ENCODE measurements at regions not wholly inside any gene's neighbourhood (a gene's known extent, or its start where the extent isn't known, plus 50 kb on each side); places are given as distances from the start of the nearest gene placed in this dataset.

DNA sequence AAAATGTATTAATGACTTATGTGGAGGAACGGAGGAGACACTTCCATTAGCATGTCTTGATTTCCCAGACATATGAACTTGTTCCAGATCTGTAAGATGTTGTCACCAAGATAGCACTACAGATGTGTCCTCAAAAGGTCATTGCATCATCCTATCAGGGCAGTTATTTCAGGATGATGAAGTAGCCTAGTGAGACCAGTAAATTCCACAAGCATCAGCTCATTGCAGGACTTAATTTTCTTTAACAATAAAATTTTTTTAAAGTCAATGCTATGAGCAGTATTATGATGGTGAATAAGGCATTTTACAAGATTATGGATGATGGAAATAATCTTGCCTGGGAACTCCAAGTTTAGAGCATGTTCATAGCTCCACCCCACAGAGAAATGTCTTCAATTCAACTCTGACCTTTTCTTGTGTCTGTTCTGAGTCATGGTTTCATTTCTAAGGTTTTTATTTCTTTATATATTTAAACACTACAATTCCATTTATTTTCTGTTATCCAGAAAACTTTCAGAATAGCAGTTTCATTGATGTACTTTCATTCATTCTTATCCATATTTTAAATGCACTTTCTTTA, 1203.3 kb upstream of the CELF2 start:
- Histone ChIP-seq H3K56ac (ENCODE audit: extremely low read depth, insufficient read depth, low read length) (no peak overlapping the region), H4K91ac (ENCODE audit: insufficient read depth, low read depth, low read length) (no peak overlapping the region), H2BK15ac (ENCODE audit: low read depth, low read length) (no peak overlapping the region), H2AK9ac (replicated peaks; ENCODE audit: low read depth, low read length, poor library complexity) (no peak overlapping the region), H2BK5ac (ENCODE audit: low read depth, low read length, poor library complexity, severe bottlenecking) (no peak overlapping the region), H3K27ac (ENCODE audit: insufficient read depth, low read length) (no peak overlapping the region), H3K23ac (ENCODE audit: low read depth, low read length) (no peak overlapping the region), H3K4ac (ENCODE audit: low read depth, low read length) (no peak overlapping the region), H2AK5ac (ENCODE audit: low read depth, low read length) (no peak overlapping the region), H3K9ac (ENCODE audit: low read depth, low read length) (no peak overlapping the region), H3K4me1 (ENCODE audit: control insufficient read depth, insufficient read depth, low read length) (no peaks in the 10 kb centered on the region), H3K4me3 (ENCODE audit: insufficient read depth, low read depth, low read length) (no peak overlapping the region), H3K14ac (replicated peaks; ENCODE audit: low read depth, low read length) (no peak overlapping the region), H4K8ac (ENCODE audit: low read depth in 2 of 2, low read length in 2 of 2) (peak overlapping the region in 1 of 2 experiments; percentile 3; a peak in 1 of 4 replicates), H3K36me3 (ENCODE audit: control insufficient read depth, insufficient read depth, low read length) (no peaks in the 10 kb centered on the region), H4K5ac (ENCODE audit: low read depth, low read length) (no peak overlapping the region), H2BK20ac (ENCODE audit: low read depth, low read length) (no peak overlapping the region), H3K18ac (ENCODE audit: low read depth, low read length) (no peak overlapping the region), H2AFZ (replicated peaks; ENCODE audit: low read length, poor library complexity) (no peak overlapping the region), H3K4me2 (ENCODE audit: low read depth, low read length) (no peak overlapping the region), H4K20me1 (ENCODE audit: insufficient read depth, low read length) (no peaks in the 10 kb centered on the region), H2BK120ac (ENCODE audit: low read depth, low read length) (no peak overlapping the region), H3K9me3 (ENCODE audit: control insufficient read depth, insufficient read depth, low read length) (no peaks in the 10 kb centered on the region; the same call in 1 of the 2 replicates), H3K9me1 (ENCODE audit: insufficient read depth, low read length) (no peaks in the 10 kb centered on the region), H3K27me3 (ENCODE audit: control insufficient read depth, insufficient read depth, low read length) (no peaks in the 10 kb centered on the region), H3K79me1 (ENCODE audit: low read depth in 1 of 2, low read length in 2 of 2) (no peaks in the 10 kb centered on the region)
- CTCF ChIA-PET: no interaction called here
- WGBS, 2 experiments (ENCODE audit: extremely low coverage in 2 of 2, insufficient read length in 1 of 2): no CpG with 5 or more reads among the region's 1 CpG
- POLR2A ChIA-PET (ENCODE audit: unreplicated experiment): no interaction called here
- ATAC-seq (ENCODE audit: low read depth) (peak; percentile 82), DNase-seq (peak; percentile 52)
- intact Hi-C loops (cut with micrococcal nuclease) (no loop called here), dilution Hi-C loops (cut with HindIII; ENCODE audit: low sequenced_read_pairs, unreplicated experiment) (no loop called here), in situ Hi-C loops (cut with MboI; ENCODE audit: low sequenced_read_pairs) (no loop called here)
- no TSS peak for BruUV-seq (replicated peaks)
- TF ChIP-seq CEBPB (IDR thresholded peaks at IDR 0.05; ENCODE audit: low read depth, low read length) (peak; percentile 84), RFX5 (IDR thresholded peaks at IDR 0.05; ENCODE audit: low read depth, low read length) (no peak)

Data from IMR-90 (cell line).